ENCODE measurements at regions not wholly inside any gene's neighbourhood (a gene's known extent, or its start where the extent isn't known, plus 50 kb on each side); places are given as distances from the start of the nearest gene placed in this dataset.
"Not testable (repeated sequence)": the region's sequence is repeated elsewhere in the genome, so short reads cannot be mapped to it uniquely, and the experiment has no call there.

- TF ChIP-seq CTCF (conservative IDR thresholded peaks at IDR 0.05) (no peak), ZFX (IDR thresholded peaks at IDR 0.05) (no peak)
- H3K27ac ChIP-seq, result no peak overlapping the region
Observed at GRCh38 chr11:109680127-109680526, 258.1 kb downstream of the C11orf87 start.

GRCh38 chr11:109682788-109683187 is 260.8 kb downstream of the C11orf87 start:
- not testable (repeated sequence) for H3K27ac ChIP-seq

- TF ChIP-seq CTCF (conservative IDR thresholded peaks at IDR 0.05), result no peak
- TF ChIP-seq ZFX (IDR thresholded peaks at IDR 0.05), result no peak
- no peak overlapping the region for H3K27ac ChIP-seq
Observed at GRCh38 chr11:109695696-109696095, 273.7 kb downstream of the C11orf87 start.

GRCh38 chr11:109696191-109696897 is 274.4 kb downstream of the C11orf87 start:
- TF ChIP-seq CTCF (conservative IDR thresholded peaks at IDR 0.05) (no peak), ZFX (IDR thresholded peaks at IDR 0.05) (no peak)
- H3K27ac ChIP-seq, result no peak overlapping the region

- peak; percentile 90 for TF ChIP-seq CTCF (conservative IDR thresholded peaks at IDR 0.05)
- TF ChIP-seq ZFX (IDR thresholded peaks at IDR 0.05), result no peak
Observed at GRCh38 chr11:109697140-109697843, 275.3 kb downstream of the C11orf87 start.

GRCh38 chr11:109698237-109698636 is 276.2 kb downstream of the C11orf87 start:
- TF ChIP-seq ZFX (IDR thresholded peaks at IDR 0.05), result no peak
- TF ChIP-seq CTCF (conservative IDR thresholded peaks at IDR 0.05), result no peak
- H3K27ac ChIP-seq, result no peak overlapping the region

More at GRCh38 chr11:109697140-109697843, 275.3 kb downstream of the C11orf87 start:
- no peak overlapping the region for H3K27ac ChIP-seq

- TF ChIP-seq ZFX (IDR thresholded peaks at IDR 0.05) (no peak), CTCF (conservative IDR thresholded peaks at IDR 0.05) (no peak)
- H3K27ac ChIP-seq, result no peak overlapping the region
Observed at GRCh38 chr11:109704432-109704831, 282.4 kb downstream of the C11orf87 start.

Measured in C4-2B (cell line).